Osteoblast (primary cell): ENCODE measurements at regions not wholly inside any gene's neighbourhood (a gene's known extent, or its start where the extent isn't known, plus 50 kb on each side); places are given as distances from the start of the nearest gene placed in this dataset.

ENCODE experiments used
- DNase-seq: peaks from one replicate; pipeline ENCODE4 v3.0.0; 2011; ENCODE audit warnings: low spot score, mixed read lengths; ENCODE audit not compliant: insufficient read length; ENCODE audit errors: missing footprints
- H2AFZ ChIP-seq: 2 replicates; pipeline ENCODE4 v1.6.0; 2011; ENCODE audit warnings: mild to moderate bottlenecking, low read length
- H3K27ac ChIP-seq: 2 replicates; pipeline ENCODE4 v1.5.1; 2011; ENCODE audit warnings: mild to moderate bottlenecking, low read depth, low read length, moderate library complexity
- H3K27me3 ChIP-seq: 2 replicates; pipeline ENCODE4 v1.6.0; 2012; ENCODE audit warnings: mild to moderate bottlenecking, control low read depth, inconsistent platforms, low read length, moderate library complexity; ENCODE audit not compliant: insufficient read depth
- H3K36me3 ChIP-seq: 2 replicates; pipeline ENCODE4 v1.5.1; 2011; ENCODE audit warnings: mild to moderate bottlenecking, low read length, control low read depth, moderate library complexity; ENCODE audit not compliant: insufficient read depth
- H3K4me1 ChIP-seq: 2 replicates; pipeline ENCODE4 v1.5.1; 2011; ENCODE audit warnings: mild to moderate bottlenecking, low read length, control low read depth, moderate library complexity; ENCODE audit not compliant: insufficient read depth
- H3K4me2 ChIP-seq: 2 replicates; pipeline ENCODE4 v1.6.0; 2011; ENCODE audit warnings: mild to moderate bottlenecking, low read length; ENCODE audit not compliant: insufficient read depth
- H3K4me3 ChIP-seq: fragments of 200-600 bp; sonication (generic); 3 replicates; pipeline ENCODE4 v1.5.1; 2012; ENCODE audit warnings: mild to moderate bottlenecking, low read length, inconsistent platforms; ENCODE audit not compliant: insufficient read depth
- H3K79me2 ChIP-seq: 2 replicates; pipeline ENCODE4 v1.6.0; 2012; ENCODE audit warnings: mild to moderate bottlenecking, low read length, control low read depth, inconsistent platforms; ENCODE audit not compliant: insufficient read depth
- H3K9me3 ChIP-seq: 2 replicates; pipeline ENCODE4 v1.5.1; 2011; ENCODE audit warnings: low read depth, low read length, control low read depth
- H4K20me1 ChIP-seq: 2 replicates; pipeline ENCODE4 v1.6.0; 2012; ENCODE audit warnings: mild to moderate bottlenecking, low read length, control low read depth; ENCODE audit not compliant: insufficient read depth
- TF ChIP-seq, protein P1 (sequence below): IDR thresholded peaks from 2 replicates; pipeline ENCODE4 v1.5.1; 2011; ENCODE audit warnings: mild to moderate bottlenecking, low read depth, low read length, moderate library complexity; ENCODE audit errors: extremely low read depth

DNA sequence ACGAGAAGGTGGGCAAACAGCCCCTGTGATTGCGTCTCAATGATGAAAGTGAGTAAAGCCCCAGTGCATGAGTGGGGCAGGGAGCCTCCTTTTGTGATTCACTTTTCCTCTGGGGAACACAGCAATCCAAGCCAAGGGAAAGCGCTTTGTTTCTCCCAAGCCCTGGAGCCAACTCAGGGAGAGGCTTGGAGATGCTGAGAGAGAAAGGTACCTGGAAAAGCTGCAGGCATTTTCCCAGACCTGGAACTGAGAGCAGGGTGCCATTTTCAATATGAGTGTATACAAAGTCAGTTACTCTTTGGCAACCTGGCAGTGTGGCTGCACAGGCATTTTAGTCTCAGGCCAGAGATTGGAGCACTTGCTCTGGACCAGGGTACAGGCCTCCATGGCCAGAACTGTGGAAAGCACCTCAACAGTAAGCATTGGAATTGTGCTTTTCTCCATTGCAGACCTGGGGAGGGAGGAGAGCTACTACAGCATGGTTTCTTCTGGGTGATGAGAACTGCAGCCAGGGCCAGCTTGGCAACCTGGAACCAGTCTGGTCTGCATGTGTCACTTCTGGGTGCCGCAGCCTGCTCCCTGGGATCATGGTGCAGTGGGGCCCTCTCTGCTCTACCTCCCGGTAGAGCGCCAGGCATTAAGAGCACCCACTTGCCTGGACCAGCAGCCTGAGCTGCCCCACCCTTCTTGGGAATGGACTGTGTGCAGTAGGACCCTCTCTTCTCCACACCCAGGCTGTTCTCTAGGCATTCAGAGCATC, 89.0 kb upstream of the CDH5 start:
- TF ChIP-seq, protein P1, sequence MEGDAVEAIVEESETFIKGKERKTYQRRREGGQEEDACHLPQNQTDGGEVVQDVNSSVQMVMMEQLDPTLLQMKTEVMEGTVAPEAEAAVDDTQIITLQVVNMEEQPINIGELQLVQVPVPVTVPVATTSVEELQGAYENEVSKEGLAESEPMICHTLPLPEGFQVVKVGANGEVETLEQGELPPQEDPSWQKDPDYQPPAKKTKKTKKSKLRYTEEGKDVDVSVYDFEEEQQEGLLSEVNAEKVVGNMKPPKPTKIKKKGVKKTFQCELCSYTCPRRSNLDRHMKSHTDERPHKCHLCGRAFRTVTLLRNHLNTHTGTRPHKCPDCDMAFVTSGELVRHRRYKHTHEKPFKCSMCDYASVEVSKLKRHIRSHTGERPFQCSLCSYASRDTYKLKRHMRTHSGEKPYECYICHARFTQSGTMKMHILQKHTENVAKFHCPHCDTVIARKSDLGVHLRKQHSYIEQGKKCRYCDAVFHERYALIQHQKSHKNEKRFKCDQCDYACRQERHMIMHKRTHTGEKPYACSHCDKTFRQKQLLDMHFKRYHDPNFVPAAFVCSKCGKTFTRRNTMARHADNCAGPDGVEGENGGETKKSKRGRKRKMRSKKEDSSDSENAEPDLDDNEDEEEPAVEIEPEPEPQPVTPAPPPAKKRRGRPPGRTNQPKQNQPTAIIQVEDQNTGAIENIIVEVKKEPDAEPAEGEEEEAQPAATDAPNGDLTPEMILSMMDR, result no peak
- Histone ChIP-seq H3K9me3 (no peaks in the 10 kb centered on the region), H3K79me2 (no peaks in the 10 kb centered on the region), H3K27me3 (peaks cover 26% of the 10 kb centered on the region), H2AFZ (no peak overlapping the region), H3K4me1 (peaks cover 14% of the 10 kb centered on the region), H4K20me1 (no peaks in the 10 kb centered on the region), H3K36me3 (no peaks in the 10 kb centered on the region), H3K4me2 (no peak overlapping the region), H3K27ac (no peak overlapping the region), H3K4me3 (no peak overlapping the region)
- no peak for DNase-seq

DNA sequence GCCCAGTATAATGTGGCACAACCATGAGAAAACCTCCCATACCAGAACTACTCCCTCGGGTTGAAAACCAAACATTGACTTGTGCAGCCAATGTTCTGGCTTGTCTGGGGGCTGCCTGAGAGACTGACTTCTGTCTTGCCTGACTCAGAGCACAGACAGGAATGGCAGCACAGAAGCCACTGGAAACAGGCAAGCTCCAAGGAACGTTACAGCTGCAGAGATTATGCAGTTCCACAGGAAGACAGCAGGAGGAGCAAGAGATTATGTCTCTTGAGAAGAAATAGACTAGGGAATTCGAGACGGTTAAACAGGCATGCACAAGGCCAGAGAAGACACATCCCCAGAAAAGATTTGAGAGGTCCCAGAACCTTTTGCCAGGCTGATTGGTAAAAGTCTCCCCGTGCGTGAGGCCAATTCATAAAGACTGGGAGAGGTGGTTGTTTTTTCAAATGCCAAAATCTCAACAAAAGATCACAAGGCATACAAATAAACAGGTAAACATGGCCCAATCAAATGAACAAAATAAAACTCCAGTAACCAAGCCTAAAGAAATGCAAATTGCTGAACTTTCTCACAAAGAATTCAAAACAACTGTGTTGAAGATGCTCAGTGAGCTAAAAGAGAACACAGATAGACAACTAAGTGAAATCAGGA, 90.6 kb upstream of the CDH5 start:
- no peaks in the 10 kb centered on the region for H3K36me3 ChIP-seq
- no peaks in the 10 kb centered on the region for H4K20me1 ChIP-seq
- DNase-seq, result peak; percentile 88
- H3K4me1 ChIP-seq, result peaks cover 14% of the 10 kb centered on the region
- H3K9me3 ChIP-seq, result no peaks in the 10 kb centered on the region
- H2AFZ ChIP-seq, result no peak overlapping the region
- no peak overlapping the region for H3K4me3 ChIP-seq
- no peaks in the 10 kb centered on the region for H3K79me2 ChIP-seq
- no peak overlapping the region for H3K27ac ChIP-seq
- peaks cover 19% of the 10 kb centered on the region for H3K27me3 ChIP-seq
- H3K4me2 ChIP-seq, result no peak overlapping the region
- TF ChIP-seq, protein P1, result peak; percentile 90

DNA sequence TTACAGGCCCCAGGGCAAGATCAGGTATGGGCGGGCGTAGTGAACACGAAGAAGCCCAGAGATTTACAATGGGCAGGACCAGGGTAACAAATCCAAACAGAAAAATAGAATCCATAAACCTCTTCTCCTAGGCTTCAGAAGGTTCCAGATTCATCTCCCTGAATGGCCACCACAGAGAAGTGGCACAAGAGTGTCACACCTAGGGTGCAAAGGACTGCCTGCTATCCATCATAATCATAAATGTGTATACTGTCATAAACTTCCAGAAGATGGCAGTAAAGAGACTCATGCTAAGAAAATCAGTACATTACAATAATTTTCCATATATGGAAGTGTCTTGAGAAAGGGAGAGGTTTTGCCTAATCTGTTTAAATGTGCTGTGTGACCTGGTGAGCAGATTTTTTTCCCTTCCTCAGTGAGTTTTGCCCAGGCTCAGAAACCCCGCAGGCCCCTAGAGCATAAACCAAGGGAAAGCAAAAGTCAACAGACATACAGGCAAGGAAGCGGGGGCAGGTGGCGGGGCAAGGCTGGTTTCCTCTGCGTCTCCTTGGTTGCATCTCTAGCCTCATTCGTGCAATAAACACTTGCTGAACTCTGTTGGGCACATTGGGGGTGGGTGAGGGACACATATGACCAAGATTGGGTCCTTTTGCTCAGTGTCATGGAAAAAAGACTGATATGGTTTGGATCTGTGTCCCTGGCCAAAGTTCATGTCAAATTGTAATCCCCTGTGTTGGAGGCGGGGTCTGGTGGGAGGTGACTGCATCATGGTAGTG, 92.0 kb upstream of the CDH5 start:
- H3K79me2 ChIP-seq, result no peaks in the 10 kb centered on the region
- H3K4me3 ChIP-seq, result no peak overlapping the region
- DNase-seq, result peak; percentile 87
- TF ChIP-seq, protein P1, result peak; percentile 36
- no peak overlapping the region for H3K27ac ChIP-seq
- no peak overlapping the region for H2AFZ ChIP-seq
- no peaks in the 10 kb centered on the region for H3K9me3 ChIP-seq
- H3K36me3 ChIP-seq, result no peaks in the 10 kb centered on the region
- peaks cover 21% of the 10 kb centered on the region for H3K4me1 ChIP-seq
- H3K4me2 ChIP-seq, result no peak overlapping the region
- H3K27me3 ChIP-seq, result peaks cover 6% of the 10 kb centered on the region
- H4K20me1 ChIP-seq, result no peaks in the 10 kb centered on the region
